GM19328 (cell line): ENCODE measurements at regions not wholly inside any gene's neighbourhood (a gene's known extent, or its start where the extent isn't known, plus 50 kb on each side); places are given as distances from the start of the nearest gene placed in this dataset.
"Not testable (repeated sequence)": the region's sequence is repeated elsewhere in the genome, so short reads cannot be mapped to it uniquely, and the experiment has no call there.

Experiments used
- ATAC-seq: cut with Tn5 transposase; IDR thresholded peaks from one replicate; pipeline ENCODE4 v1.9.1; 2021; ENCODE audit warnings: mild to moderate bottlenecking, moderate library complexity; ENCODE audit not compliant: unreplicated experiment

DNA sequence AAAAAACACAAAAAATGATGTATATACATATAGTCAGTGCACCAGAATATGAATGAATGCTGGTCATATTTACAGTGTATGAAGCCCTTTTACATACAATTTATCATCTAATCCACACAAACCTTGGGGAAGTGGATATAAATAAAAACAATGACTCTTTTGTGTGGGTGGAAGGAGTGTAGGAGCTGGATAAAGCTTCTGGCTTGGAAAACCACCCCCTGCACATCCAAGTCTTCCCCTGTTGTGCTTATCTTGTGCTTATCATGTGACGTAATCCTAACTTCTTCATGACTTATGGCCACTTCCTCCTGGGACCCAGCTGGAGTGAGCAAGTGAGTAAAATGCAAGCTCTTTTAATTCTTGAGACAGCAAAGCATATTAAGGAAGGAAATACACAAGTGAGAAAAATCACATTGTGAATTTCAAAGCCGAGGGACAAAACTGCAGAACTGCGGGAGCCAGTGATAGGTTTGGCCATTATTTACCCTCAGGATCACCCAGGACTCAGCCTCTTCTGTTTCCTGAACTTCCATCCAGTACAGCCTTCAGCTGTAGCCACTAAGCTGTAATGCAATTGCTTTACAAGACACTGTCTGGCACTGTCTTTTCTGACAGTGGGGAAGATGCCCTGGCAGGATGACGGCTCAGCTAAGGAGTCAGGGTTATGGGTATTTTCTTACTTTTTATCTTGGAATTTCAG is 104.0 kb upstream of the PPM1J start:
- no peak for ATAC-seq

DNA sequence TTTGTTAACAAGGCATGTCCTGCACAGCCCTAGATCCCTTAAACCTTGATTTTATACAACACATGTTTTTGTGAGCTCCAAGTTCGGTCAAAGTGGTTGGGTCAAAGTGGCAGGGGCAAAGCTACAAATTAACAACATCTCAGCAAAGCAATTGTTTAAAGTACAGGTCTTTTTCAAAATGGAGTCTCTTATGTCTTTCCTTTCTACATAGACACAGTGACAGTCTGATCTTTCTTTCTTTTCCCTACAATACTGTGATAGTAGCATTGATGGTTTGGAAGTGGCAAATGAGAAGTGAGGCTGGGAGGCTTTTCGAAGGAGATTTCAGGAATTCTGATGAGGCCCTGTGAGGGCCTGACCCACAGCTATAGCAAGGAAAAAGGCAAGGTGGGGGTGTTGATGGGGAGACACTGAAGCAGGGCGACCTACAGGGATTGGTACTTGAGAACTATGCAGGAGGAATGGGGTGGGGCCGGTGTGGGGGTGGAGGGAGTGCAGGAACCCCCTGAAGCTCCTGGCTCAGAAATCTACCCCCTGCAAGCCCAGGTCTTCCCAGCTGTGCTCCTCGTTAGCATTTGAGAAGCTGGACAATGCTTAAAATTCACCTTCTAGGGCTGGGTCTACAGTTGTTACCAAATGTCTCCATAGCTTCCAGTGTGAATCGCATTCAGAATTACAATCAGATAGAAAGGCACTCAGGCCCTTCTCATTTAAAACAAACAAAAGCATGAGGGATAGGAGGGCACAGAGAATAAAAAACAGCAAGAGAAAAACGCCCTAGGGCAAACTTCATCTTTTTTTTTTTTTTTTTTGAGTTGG is 102.6 kb upstream of the PPM1J start:
- no peak for ATAC-seq

DNA sequence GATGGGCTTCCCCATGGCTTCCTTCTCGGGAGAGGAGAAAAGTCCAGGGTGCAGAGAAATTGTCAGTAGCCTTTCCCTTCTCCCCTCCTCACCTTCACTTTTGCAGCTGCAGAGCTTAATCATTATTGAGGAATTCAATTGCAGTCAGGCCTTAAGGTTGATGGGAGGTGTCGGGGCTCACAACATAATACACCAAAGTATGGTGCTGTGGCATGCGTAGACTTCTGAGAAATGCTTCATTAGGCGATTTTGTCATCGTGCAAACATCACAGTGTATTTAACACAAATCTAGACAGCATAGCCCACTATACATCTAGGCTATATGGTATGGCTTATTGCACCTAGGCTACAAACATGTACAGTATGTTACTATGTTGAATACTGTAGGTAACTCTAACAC is 100.2 kb upstream of the PPM1J start:
- no peak for ATAC-seq

DNA sequence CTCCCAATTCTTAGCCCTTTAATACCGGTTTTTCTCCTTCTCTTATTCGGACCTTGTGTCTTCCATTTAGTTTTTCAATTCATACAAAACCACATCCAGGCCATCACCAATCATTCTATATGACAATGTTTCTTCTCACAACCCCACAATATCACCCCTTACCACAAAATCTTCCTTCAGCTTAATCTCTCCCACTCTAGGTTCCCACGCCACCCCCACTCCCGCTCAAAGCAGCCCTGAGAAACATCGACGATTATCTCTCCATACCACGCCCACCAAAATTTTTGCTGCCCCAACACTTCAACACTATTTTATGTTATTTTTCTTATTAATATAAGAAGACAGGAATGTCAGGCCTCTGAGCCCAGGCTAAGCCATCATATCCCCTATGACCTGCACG is 99.5 kb upstream of the PPM1J start:
- not testable (repeated sequence) for ATAC-seq

DNA sequence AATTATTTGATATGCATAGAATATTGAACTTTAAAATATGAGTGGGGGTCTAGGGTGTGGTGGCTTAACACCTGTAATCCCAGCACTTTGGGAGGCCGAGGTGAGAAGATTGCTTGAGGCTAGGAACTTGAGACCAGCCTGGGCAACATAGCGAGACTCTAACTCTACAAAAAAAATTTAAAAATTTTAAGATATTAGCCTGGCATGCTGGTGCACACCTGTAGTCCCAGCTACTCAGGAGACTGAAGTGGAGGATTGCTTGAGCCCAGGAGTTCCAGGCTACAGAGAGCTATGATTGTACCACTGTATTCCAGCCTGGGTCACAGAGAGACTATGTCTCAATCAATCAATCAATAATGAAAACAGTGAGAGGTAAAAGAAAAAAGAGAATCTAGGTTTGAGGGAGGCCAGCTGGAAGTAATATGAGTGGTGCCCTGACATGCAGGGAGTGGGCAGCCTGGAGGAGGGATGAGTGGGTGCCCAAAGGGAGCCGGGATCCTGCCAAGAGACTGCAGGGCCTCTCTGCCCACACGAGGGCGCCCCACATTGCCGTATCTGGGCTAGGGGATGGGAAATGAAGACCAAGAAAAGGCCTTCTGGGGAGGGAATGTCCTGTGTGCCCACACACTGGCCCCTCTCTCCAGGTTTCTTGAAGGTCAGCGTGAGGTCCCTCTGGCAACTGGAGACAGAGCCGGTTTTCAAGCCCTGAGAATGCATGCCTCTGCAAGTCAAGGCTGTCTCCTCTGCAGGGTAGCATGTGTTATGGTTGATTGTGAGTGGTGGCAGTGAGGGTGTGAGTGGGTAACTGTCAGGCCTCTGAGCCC is 93.9 kb upstream of the PPM1J start:
- ATAC-seq = no peak

DNA sequence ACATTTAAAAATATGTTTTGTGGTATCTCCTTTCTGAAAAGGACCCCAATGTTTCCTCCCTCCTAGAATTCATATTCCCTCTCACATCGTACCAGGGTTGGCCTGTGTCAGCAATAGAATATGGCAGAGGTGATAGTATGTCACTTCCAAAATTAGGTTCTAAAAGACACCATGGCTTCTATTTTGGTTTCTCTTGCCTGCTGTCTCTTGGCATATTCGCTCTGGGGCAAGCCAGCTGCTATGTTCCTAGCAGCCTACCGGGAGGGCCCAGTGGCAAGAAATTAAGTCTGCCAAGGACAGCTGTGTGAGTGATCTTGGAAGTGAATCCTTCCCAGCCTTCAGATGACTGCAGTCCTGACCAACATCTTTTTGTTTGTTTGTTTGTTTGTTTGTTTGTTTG is 92.9 kb upstream of the PPM1J start:
- no peak for ATAC-seq

DNA sequence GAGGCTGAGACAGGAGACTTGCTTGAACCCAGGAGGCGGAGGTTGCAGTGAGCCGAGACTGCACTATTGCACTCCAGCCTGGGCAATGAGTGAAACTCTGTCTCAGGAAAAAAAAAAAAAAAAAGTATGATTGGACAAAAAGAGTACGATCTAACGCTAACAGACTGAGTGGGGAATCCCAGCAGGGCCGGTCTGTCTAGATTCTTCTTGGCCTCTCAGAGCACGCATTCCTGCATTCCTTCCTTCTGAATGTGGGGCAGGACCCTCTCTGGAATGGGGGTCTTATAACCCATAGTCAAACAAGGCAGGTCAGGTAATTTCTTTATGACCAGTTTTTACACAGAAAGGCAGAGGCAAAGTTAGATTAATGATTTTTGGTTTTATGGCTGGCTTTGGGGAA is 92.0 kb upstream of the PPM1J start:
- ATAC-seq = no peak

DNA sequence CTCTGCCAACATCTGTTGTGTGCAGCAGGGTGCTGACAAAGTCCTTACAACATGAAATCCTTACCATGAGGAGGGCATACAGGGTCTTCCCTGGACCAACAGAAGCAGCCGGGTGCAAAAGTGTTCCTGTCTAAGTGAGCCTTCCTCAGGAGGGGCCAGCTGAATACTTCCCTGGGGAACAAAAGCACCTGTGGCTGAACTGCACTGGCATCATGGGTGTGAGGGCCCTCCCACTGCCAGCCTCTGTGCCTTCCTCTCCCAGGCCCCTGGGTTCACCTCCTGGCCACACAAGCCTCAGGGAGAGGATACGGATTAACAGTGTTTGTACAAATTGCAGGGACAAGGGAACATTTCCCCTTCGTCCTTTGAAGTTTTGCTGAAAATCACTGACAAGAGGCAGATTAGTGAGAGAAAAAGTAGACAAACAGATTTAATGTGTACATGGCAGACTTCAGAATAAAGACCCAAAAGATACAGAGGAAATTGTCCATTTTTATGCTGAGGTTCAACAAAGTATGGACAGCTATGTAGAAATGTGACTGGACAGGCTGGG is 91.0 kb upstream of the PPM1J start:
- ATAC-seq = no peak

DNA sequence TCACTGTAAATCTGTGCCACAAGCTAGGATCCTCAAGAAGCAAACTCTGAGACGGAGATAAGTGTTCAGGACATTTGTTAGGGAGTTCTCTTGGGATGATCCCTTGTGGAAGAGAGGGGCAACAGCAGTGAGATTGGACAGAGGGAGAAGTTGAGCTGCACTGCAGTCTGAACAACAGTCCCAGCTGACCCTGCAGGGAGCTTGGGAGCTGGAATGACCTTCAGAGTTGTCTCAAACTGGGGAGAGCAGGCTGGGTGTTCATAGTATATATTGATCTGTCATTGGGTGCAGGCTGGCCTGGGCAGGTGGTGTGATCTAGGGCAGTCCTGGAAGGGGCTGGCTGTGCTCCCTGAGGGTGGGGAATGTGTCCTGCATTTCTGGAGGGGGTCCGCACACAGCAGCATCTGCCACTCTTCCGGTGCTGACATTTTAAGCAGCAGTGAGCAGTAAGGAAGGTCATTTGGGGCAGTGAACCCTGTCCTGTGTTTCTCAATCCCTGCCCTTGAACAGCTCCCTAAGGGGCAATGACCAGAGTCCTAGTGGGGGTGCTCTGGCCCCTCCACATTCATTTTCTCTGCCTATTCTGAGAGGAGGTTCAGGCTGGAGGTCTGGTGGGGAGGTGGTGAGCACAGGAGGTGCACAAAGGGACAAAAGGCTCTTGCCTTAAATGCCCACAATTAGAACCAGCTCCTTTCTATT is 90.2 kb upstream of the PPM1J start:
- ATAC-seq = no peak

DNA sequence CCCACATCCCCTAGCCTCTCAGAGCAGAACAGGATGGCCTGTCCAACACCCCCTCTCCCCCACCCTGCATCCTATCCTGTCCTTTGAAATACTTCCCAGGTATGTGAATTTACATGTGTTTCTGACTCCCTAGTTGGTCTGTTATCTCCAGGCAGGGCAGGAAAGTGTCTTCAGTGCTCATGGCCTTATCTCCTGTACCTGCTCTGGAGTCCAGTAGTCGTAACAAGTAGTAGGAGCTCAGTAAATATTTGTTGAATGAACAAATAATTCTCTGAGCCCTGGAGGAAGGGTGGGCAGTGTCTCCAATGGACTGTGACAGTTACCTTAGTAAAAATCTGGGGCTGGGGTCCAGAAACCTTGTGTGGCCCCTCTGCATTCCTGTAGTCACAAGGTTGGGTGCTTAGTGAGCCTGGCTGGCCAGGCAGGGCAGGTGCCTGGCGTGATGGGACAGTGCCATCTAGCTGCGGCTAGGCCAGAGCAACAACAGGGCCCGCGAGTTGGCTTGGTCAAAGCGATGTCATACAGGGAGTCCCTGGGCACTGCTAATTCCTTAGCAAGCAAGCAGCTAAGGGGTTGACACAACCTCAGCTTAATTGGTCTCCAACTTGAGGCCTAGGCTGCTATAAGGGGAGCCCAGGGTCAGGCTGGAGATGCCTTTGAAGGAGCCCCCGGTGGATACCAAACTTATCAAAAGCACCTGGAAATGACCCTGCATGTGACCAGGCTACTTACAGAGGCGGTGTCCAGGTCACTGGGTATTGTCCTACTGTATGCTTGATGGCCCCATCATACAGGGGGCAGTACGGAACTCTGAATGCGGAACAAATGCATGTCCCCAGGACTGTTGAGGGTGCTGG is 89.0 kb upstream of the PPM1J start:
- no peak for ATAC-seq

DNA sequence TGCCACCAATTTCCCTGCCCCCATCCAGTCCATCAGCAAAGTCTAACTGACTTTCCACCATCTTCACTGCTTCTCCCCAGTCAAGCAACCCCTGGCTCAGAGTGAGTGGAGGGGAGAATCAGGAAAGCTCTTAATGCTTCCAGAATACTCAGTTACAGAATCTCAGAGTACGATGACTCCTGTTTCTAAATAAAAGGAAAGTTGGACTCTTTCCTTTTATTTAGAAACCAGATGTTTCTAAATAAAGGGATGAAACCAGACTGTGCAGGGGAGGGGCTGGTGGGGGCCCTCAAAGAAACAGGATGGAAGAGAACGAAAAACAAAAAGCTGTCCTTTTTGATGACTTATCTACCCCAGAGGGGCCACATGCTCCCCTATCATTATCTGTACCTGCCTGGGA is 85.2 kb upstream of the PPM1J start:
- no peak for ATAC-seq

DNA sequence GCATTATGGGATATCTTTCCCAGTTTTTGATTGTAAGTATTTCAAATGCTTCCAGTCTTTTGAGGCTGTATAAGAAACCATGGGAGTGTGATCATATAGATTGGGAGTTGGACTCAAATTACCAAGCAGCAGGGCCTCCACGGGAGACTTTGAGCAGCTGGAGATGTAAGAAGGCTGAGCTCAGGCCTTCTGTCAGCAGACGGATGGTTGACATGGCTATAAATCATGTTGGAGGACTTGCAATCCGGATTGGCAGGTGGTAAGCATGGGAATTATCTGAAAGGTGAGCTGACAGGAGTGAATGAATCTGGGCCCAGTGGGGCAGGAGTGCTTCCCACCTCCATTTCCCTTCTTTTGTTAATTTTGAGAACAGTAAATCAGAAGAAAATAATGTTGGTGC is 83.2 kb upstream of the PPM1J start:
- no peak for ATAC-seq

DNA sequence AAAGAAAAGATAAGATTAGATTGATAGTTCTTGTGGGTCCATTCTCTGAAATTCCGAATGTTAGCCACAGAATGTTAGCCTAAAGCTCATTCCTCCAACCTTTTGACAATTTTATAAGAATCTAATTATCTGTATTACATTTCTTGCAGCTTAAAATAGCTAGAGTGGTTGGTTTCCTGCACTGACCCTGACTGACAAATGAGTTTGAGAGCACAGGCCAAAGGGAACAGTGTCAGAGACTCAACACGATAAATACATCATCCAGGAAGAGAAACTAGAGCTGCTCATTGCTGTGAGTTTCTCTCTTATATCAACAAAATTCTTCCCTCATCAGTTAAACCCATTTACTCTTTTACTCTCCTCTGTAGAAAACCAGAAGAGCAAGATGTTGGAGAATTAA is 82.1 kb upstream of the PPM1J start:
- ATAC-seq = no peak

DNA sequence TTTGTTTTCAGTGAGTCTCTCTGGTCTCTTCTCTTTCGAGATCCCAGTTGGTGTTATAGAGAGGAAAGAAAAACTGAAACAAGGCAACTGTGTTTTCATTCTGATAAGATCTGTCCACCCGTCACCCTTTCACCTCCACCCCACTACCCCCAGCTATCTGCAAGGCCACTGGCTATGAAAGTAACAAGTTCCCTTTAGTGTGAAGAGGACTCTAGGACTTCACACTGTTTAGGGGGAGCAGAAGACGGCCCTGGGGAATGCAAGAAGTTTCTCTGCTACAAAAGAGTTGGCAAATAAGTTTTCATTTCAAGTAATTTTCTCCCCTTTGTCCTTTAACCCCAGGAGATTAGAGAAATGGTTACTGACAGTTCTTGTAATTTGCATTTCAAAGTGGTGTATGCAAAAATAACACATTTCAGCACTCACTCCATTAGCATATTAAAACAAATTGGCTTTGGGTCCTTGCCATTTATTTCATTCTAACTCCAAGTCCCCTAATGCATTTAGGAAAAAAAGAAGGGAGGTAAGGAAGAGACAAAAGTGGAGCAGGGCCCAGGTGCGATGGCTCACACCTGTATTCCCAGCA is 79.6 kb upstream of the PPM1J start:
- no peak for ATAC-seq

DNA sequence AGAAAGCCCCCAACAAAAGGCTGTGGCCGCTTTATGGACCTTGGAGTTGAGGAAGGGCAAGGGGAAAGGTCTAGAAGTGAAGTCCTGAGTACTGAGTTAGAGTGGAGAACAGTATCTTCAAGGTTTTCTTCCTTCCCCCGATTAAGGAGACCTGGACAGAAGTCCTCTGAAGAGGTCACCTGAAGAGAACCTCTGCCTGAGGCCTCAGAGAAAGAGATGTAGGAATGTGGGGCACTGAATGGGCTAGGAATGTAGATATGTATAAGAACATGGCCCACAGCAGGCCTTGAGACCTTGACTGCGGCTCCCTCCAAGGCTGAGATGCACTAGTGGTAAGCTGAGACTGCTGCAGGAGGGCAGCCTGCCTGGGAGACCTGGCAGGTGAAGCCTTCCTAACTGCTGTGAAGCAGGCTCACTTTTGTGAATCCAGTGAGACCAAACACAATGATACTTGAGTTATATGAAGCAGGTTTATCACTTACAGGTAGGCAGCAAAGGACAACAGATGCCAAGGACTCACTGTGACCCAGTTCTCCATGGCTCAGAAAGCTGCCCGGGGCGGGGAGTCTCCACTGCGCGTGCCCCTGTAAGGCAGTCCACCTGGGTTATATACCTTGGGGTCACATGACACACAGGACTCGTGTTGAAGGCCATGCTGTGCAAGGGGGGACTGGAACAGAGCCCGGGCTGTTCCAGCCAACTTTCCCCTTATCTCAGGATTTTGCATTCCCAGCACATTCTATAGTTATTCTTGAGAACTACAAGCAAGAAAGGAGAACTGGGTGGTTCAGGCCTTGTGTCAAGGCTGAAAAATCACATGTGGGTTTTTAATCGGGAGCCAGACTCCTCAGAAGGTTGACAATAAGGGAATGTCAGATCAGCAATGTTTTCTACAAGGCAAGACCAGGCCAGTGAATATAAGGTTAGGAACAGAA is 78.8 kb upstream of the PPM1J start:
- ATAC-seq = no peak

DNA sequence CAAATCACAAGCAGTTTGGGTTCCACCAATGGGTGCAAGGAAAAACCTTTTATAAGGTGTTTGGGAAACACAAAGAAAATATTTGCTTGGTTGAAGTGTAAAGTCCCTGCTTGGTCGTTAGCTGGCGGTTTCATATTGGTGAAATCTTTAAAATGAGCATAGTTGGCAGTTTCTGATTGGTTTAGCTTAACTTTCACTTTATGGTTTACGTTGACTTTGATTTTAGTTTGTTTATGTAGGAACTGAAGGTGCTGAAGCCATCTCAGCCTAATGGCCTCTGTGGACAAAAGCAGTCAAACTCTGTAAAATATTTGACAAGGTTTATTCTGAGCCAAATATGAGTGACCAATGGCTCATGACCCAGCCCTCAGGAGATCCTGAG is 76.6 kb upstream of the PPM1J start:
- no peak for ATAC-seq

DNA sequence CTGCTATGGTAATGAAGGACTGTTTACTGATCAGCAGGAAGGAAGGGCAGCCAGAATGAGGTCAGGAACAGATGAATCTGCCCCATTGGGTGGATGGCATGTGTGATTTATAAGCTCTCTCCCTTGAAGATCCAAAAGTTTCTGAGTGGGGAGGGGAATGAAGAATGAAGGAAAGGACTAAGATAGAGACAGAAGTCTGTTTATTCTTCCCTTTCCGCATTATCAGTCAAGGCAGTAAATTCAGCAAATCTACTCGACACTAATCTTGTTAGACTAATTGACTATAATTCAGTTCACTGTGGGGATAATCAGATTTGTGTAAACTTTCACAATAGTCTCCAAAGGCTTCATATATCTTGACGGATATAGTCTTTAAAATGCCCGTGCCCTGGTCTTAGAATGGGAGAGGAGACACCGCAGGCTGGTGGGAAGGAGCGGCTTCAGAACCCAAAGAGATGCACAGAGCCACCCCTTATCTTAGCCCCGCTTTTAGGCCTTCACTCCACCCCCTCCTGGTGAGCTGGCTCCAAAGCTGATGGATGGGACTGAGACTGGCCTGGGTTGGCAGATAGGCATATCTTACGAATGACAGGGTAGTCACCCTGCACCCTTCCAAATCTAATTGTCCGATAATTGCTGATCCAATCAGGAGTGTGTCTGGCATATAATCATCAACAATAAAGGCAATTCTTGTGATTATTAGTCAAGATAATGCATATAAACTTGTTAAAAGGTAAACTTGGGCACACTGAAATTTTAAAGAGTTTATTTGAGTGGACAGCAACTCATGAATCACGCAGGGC is 76.0 kb upstream of the PPM1J start:
- no peak for ATAC-seq

DNA sequence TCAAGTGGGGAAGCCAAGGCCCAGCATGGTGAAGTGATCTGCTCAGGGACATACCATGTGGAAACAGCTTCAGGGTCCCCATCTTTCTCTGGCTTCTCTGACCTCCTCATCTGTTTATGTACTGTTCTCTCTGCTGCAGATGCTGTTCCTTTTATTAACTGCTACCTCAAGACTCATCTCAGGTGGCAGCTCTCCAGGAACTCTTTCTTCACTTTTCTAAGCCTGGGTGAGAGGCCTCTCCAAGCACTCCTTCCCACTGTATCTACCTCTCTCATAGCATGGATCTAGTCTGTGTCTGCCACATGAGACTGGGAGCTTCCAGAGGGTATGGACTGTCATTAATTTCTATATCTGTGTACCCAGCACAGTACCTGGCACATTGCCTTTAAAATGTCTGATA is 73.4 kb upstream of the PPM1J start:
- no peak for ATAC-seq
